GM12878 (cell line): ENCODE measurements at regions not wholly inside any gene's neighbourhood (a gene's known extent, or its start where the extent isn't known, plus 50 kb on each side); places are given as distances from the start of the nearest gene placed in this dataset.

Experiments used
- ATAC-seq: fragments of 200-7000 bp; cut with Tn5 transposase; 3 replicates; pipeline ENCODE4 v1.9.1; 2020; ENCODE audit warnings: mild to moderate bottlenecking, moderate library complexity
- BruUV-seq: library from RNA; stranded (reverse); fragments of 400-500 nt; replicated peaks from 2 replicates; lab custom pipeline; 2021; lab: Mats Ljungman, UMichigan
- CTCF ChIA-PET: fragments of 300-600 bp; sonication (Branson Sonifier 250); formaldehyde crosslinking; extraction: SDS; loops from one replicate; lab custom pipeline; 2021; ENCODE audit warnings: inconsistent platforms; lab: Yijun Ruan, JAX
- POLR2A ChIA-PET: fragments of 350-600 bp; formaldehyde crosslinking; extraction: SDS; loops from one replicate; lab custom pipeline; 2021; ENCODE audit warnings: inconsistent platforms; lab: Charles Lee
- RAD21 ChIA-PET: fragments of 300-600 bp; sonication (Branson Sonifier 250); formaldehyde crosslinking; loops from one replicate; lab custom pipeline; 2023; ENCODE audit warnings: antibody characterized with exemption; ENCODE audit not compliant: unreplicated experiment; lab: Charles Lee
- SMC1A ChIA-PET: fragments of 300-600 bp; sonication (Branson Sonifier 250); formaldehyde crosslinking; loops from one replicate; lab custom pipeline; 2023; ENCODE audit not compliant: unreplicated experiment, uncharacterized antibody; lab: Charles Lee
- DNase-seq: peaks from one replicate; pipeline ENCODE4 v3.0.0-alpha.2; 2011; ENCODE audit warnings: low read depth, low spot score
- FAIRE-seq: peaks from 3 replicates; lab custom pipeline; 2011; peaks lifted over from hg19 to GRCh38; lab: Jason Lieb, UNC
- H2AFZ ChIP-seq: 2 replicates; pipeline ENCODE4 v1.6.0; 2011; ENCODE audit warnings: low read depth, low read length, control low read depth; ENCODE audit not compliant: control insufficient read depth
- H3K27ac ChIP-seq: 2 replicates; pipeline ENCODE4 v1.5.1; 2011; ENCODE audit warnings: control low read depth; ENCODE audit not compliant: control insufficient read depth, insufficient read depth
- H3K27me3 ChIP-seq, 2 experiments: replicated peaks in 1 of 2; 2 replicates each; pipeline versions ENCODE4 v1.6.0 to v1.6.1; 2011; ENCODE audit warnings: low read length in 1 of 2; ENCODE audit not compliant: control insufficient read depth in 2 of 2, insufficient read depth in 2 of 2
- H3K36me3 ChIP-seq, 2 experiments: 2 replicates each; pipeline ENCODE4 v1.5.1; 2011; ENCODE audit warnings: low read length in 1 of 2; ENCODE audit not compliant: control insufficient read depth in 2 of 2, insufficient read depth in 2 of 2
- H3K4me1 ChIP-seq: 2 replicates; pipeline ENCODE4 v1.6.1; 2011; ENCODE audit warnings: mild to moderate bottlenecking, low read length, moderate library complexity, mixed read lengths; ENCODE audit not compliant: control insufficient read depth, insufficient read depth
- H3K4me2 ChIP-seq: 2 replicates; pipeline ENCODE4 v1.6.0; 2011; ENCODE audit warnings: control low read depth; ENCODE audit not compliant: control insufficient read depth, insufficient read depth
- H3K4me3 ChIP-seq: fragments of 200-600 bp; sonication (generic); 2 replicates; pipeline ENCODE4 v1.5.1; 2016
- H3K79me2 ChIP-seq: 2 replicates; pipeline ENCODE4 v1.6.0; 2011; ENCODE audit warnings: low read length; ENCODE audit not compliant: control insufficient read depth, insufficient read depth
- H3K9ac ChIP-seq: 2 replicates; pipeline ENCODE4 v1.8.0; 2011; ENCODE audit warnings: low read length, control low read depth, mixed read lengths; ENCODE audit not compliant: control insufficient read depth, insufficient read depth
- H3K9me3 ChIP-seq: replicated peaks from 3 replicates; pipeline ENCODE4 v1.5.1; 2011; ENCODE audit warnings: mild to moderate bottlenecking, low read length; ENCODE audit not compliant: control insufficient read depth, insufficient read depth
- H4K20me1 ChIP-seq: 2 replicates; pipeline ENCODE4 v1.6.0; 2011; ENCODE audit not compliant: control insufficient read depth, insufficient read depth
- CREB1 ChIP-seq: IDR thresholded peaks from 2 replicates; pipeline ENCODE4 v1.6.1; 2012; ENCODE audit warnings: low read depth, mild to moderate bottlenecking, inconsistent platforms
- ESRRA ChIP-seq: IDR thresholded peaks from 2 replicates; pipeline ENCODE4 v1.6.1; 2012; ENCODE audit warnings: mild to moderate bottlenecking, low read length, improper control_type of control experiment
- HDAC2 ChIP-seq: fragments of 200-600 bp; sonication (generic); IDR thresholded peaks from 2 replicates; pipeline ENCODE4 v1.6.1; 2017
- NR2C2 ChIP-seq: IDR thresholded peaks from 2 replicates; pipeline ENCODE4 v1.6.1; 2011; ENCODE audit warnings: borderline replicate concordance, low read depth; ENCODE audit not compliant: control insufficient read depth, insufficient read length
- WGBS: methylation state at CpG from one replicate; pipeline ENCODE4 v1.1.6; 2016; ENCODE audit warnings: low lambda C conversion rate; ENCODE audit not compliant: insufficient replicate concordance, insufficient coverage; ENCODE audit errors: missing lambda C conversion rate; 5-methylcytosine and 5-hydroxymethylcytosine counted together
- in situ Hi-C: fragments of 300-500 bp; cut with MboI; formaldehyde crosslinking; loops from 9 replicates; pipeline ENCODE4 v1.14.3; 2018; ENCODE audit warnings: mixed read lengths
- intact Hi-C: fragments of 100-400 bp; cut with micrococcal nuclease; formaldehyde crosslinking; loops from one replicate; pipeline ENCODE4 v1.14.2; 2022; ENCODE audit not compliant: unreplicated experiment
- TF ChIP-seq, protein P1 (sequence below): IDR thresholded peaks from 2 replicates; pipeline ENCODE4 v1.6.1; 2011; ENCODE audit warnings: low read depth, low read length, improper control_type of control experiment, borderline replicate concordance
- TF ChIP-seq, protein P2 (sequence below): fragments of 150-350 bp; IDR thresholded peaks from 2 replicates; pipeline ENCODE4 v1.6.1; 2014; ENCODE audit warnings: mild to moderate bottlenecking, low read depth, low read length
- TF ChIP-seq, protein P3 (sequence below): IDR thresholded peaks from 2 replicates; pipeline ENCODE4 v1.6.1; 2012; ENCODE audit warnings: low read depth, low read length, improper control_type of control experiment
- TF ChIP-seq, protein P4 (sequence below): IDR thresholded peaks from 2 replicates; pipeline ENCODE4 v1.6.1; 2012; ENCODE audit warnings: mild to moderate bottlenecking, low read depth, low read length

DNA sequence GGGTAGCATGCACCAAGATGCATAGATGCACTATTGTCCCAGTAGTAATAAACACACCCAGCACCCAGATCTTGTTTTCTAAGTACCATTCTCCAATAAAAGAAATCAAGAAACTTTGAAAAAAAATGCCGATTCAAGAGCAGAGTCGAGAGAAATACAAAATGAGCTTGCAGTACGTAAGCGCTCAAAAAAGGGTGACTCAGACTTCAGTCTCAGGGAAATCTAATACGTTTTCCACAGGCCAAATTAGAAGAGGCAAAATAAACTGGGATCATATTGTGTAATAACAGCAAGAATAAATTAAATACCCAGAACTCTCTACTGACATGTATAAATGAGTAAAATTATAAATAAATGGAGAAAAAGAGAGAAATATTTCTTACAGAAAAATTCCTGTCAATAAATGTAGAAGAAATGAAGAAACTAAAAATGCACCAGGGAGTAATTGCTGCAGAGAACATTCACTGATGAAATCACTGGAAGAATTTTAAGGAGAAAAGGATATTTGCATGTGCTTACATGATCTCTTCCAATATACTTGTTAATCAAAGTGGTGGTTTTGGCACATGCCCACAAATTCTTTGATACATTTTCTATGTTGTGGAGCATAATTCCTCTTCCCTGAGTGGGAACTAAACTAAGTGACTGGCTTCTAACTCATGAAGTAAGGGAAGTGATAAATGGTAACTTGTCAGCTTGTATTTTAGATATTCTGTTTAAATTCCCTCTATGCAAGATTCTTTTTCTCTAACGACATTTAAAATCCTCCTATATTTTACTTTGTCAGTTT, 567.6 kb upstream of the ADAMTS16 start:
- H3K4me1 ChIP-seq: no peaks in the 10 kb centered on the region
- no peaks in the 10 kb centered on the region for H4K20me1 ChIP-seq
- ChIA-PET SMC1A (no interaction called here), POLR2A (no interaction called here), RAD21 (no interaction called here), CTCF (no interaction called here)
- no peaks in the 10 kb centered on the region for H3K27me3 ChIP-seq
- no TSS peak for BruUV-seq
- H3K4me3 ChIP-seq: no peak overlapping the region
- in situ Hi-C loops: no loop called here
- ATAC-seq: no peak
- intact Hi-C loops: no loop called here
- no peak for FAIRE-seq
- H3K9me3 ChIP-seq: no peaks in the 10 kb centered on the region
- H3K9ac ChIP-seq: no peak overlapping the region
- TF ChIP-seq, protein P1, sequence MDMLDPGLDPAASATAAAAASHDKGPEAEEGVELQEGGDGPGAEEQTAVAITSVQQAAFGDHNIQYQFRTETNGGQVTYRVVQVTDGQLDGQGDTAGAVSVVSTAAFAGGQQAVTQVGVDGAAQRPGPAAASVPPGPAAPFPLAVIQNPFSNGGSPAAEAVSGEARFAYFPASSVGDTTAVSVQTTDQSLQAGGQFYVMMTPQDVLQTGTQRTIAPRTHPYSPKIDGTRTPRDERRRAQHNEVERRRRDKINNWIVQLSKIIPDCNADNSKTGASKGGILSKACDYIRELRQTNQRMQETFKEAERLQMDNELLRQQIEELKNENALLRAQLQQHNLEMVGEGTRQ: no peak
- TF ChIP-seq CREB1 (no peak), NR2C2 (no peak), ESRRA (no peak), HDAC2 (no peak)
- TF ChIP-seq, protein P2, sequence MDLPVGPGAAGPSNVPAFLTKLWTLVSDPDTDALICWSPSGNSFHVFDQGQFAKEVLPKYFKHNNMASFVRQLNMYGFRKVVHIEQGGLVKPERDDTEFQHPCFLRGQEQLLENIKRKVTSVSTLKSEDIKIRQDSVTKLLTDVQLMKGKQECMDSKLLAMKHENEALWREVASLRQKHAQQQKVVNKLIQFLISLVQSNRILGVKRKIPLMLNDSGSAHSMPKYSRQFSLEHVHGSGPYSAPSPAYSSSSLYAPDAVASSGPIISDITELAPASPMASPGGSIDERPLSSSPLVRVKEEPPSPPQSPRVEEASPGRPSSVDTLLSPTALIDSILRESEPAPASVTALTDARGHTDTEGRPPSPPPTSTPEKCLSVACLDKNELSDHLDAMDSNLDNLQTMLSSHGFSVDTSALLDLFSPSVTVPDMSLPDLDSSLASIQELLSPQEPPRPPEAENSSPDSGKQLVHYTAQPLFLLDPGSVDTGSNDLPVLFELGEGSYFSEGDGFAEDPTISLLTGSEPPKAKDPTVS: no peak
- TF ChIP-seq, protein P3, sequence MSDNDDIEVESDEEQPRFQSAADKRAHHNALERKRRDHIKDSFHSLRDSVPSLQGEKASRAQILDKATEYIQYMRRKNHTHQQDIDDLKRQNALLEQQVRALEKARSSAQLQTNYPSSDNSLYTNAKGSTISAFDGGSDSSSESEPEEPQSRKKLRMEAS: no peak
- TF ChIP-seq, protein P4, sequence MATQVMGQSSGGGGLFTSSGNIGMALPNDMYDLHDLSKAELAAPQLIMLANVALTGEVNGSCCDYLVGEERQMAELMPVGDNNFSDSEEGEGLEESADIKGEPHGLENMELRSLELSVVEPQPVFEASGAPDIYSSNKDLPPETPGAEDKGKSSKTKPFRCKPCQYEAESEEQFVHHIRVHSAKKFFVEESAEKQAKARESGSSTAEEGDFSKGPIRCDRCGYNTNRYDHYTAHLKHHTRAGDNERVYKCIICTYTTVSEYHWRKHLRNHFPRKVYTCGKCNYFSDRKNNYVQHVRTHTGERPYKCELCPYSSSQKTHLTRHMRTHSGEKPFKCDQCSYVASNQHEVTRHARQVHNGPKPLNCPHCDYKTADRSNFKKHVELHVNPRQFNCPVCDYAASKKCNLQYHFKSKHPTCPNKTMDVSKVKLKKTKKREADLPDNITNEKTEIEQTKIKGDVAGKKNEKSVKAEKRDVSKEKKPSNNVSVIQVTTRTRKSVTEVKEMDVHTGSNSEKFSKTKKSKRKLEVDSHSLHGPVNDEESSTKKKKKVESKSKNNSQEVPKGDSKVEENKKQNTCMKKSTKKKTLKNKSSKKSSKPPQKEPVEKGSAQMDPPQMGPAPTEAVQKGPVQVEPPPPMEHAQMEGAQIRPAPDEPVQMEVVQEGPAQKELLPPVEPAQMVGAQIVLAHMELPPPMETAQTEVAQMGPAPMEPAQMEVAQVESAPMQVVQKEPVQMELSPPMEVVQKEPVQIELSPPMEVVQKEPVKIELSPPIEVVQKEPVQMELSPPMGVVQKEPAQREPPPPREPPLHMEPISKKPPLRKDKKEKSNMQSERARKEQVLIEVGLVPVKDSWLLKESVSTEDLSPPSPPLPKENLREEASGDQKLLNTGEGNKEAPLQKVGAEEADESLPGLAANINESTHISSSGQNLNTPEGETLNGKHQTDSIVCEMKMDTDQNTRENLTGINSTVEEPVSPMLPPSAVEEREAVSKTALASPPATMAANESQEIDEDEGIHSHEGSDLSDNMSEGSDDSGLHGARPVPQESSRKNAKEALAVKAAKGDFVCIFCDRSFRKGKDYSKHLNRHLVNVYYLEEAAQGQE: no peak
- H3K4me2 ChIP-seq: no peak overlapping the region
- H3K27ac ChIP-seq: no peak overlapping the region
- no peaks in the 10 kb centered on the region for H3K79me2 ChIP-seq
- DNase-seq: no peak
- H2AFZ ChIP-seq: no peak overlapping the region
- WGBS: 17% methylated on average over 5 of the region's 6 CpGs
- no peaks in the 10 kb centered on the region for H3K36me3 ChIP-seq
